NCI-H748 (cell line): ENCODE measurements at regions not wholly inside any gene's neighbourhood (a gene's known extent, or its start where the extent isn't known, plus 50 kb on each side); places are given as distances from the start of the nearest gene placed in this dataset.

Experiments used
- DNase-seq: peaks from one replicate; lab custom pipeline; 2025; ENCODE audit not compliant: unreplicated experiment; lab: John Stamatoyannopoulos, UW

DNA sequence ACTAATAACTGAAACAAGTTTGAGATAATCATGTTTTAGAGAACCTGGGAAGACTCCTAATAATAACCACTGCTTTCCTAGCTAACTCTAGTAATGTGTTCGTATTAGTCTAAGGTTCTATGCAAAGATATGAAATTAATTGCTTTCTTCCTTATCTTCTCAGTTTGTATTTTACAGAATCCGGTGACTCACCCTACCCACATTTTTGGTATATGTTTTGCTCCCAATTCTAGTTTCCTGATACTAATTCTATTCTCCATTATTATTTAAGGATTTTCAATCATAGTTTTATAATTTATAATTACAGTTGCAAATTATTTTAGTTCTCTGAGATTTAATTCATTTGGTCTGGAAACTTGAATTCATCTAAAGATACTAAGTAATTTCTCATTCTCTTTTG is 394.6 kb upstream of the SETBP1 start:
- no peak for DNase-seq

DNA sequence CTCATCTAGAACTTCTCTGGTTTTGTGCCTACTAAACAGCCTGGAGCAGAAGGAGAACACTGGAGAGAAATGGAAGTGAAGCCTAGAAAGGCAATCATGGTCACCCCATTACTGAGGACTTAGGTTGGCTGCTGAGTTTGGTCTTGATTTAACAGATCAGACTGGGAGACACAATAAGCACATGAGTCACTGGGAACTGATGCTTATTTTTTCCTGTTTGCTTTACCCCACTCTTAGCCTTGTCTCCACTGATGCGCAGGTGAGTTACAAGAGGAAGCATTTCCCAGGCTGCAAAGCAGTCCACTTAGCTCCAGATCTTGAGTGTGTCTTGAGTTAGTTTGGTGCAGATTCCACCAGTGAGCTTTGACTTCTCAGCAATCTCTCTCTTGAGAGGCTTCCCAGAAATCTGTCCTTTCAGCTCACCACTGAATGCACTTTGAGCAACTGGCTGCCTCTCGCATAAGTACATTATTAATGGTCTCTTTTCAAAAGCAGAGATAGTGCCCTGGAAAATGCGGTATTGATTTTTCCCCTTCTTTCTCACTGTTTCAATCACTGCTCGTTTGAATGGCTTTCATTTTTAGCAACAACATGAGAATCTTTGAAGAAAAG is 390.2 kb upstream of the SETBP1 start:
- no peak for DNase-seq

DNA sequence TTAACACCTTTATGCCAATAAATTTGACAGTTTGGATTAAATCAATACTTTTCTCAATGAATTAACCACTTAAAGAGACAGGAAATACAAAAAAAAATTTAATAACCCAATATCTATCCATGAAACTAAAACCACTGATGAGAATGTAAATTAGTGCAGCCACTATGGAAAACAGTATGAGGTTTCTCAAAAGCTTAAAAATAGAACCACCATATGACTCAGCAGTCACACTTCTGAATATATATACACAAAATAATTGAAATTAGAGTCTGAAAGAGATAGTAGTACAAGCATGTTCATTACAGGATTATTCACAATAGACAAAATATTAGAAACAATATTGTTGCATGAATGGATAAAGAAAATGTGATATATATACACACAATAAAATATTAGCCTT is 382.1 kb upstream of the SETBP1 start:
- DNase-seq, result no peak

- no peak for DNase-seq
Measured at GRCh38 chr18:44309185-44309584, 371.5 kb upstream of the SETBP1 start.

- DNase-seq, result no peak
Measured at GRCh38 chr18:44320619-44321460, 359.8 kb upstream of the SETBP1 start.

DNA sequence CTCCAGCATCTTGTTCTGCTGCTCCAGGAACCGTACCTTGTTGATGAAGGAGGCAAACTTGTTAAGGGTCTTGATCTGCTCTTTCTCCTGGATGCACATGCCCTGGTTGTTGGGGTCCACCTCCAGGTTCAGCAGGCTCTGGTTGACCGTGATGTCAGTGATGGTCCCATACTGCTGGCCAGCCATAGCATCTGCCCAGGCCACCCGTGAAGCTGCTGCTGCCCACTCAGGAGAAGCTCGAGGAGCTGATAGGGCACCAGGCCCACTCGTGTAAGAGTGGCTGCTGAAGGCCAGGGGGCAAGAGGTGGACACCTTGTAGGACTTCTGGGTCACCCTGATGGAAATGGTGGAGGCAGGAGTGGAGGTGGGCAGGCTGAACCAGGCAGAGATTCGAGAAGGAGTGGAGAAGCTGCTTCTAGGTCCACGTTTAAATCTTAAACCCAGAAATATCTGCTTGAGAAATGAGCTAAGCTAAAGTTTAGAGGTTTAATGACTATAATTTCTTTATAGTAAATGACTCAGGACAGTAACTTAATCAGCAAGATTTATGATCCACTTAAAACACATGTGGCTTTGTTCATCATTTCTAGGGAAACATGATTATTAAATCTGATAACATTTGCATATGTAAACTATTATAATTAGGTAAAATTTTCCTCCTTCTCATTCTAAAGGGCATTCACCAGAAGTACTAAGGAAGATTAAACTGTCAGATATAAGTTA is 358.7 kb upstream of the SETBP1 start:
- no peak for DNase-seq

- DNase-seq, result no peak
Measured at GRCh38 chr18:44323125-44323524, 357.6 kb upstream of the SETBP1 start.

DNA sequence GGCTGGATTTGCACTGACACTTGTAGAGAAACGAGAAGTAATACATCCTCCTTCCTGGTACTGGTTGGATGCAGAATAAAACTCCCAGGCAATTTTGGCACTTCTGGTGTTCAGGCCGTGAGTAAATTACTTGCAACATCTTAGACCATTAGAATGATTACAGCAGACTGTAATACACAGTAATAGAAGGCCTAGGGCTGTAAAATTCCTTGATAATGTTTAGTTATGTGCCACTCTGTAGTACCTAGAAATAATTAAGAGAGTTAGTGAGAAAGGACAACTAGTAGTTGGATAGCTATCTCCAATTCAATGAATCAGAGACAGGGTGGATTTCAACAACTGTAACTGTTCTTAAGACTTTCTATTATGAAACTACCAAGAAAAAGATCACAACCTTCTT is 356.3 kb upstream of the SETBP1 start:
- no peak for DNase-seq

DNA sequence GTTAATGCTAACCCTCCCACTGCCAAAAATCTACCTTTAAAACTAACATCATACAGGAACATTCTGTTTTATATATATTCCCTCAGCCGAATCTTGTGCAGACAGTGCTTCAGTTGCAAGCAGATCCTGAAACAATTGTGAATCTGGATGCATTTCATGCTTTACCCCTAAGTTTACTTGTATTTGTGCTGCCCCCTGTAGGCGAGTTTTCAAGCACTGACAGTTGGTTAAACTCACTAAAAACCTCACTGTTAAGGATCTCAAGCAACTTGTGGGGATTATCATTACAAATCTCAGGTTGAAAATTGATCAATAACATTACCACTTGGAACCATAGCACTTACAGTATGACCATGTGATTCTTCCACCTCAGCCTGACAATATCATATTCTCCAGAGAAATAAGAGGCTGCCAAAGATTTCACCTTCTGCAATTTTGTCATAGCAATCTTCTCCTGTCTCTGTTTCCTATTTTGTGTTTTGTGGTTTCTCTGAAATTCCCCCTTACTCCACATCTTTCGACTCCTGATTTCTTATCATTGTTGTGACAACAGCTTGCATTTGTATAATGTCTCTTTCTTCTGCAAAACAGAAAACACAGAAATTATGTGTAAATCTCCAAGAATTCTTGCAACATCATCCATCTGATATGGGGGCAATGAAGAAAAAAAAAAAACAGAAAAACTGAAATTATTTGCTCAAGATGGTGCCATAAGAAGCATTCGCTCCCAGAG is 354.6 kb upstream of the SETBP1 start:
- DNase-seq, result peak; percentile 89

DNA sequence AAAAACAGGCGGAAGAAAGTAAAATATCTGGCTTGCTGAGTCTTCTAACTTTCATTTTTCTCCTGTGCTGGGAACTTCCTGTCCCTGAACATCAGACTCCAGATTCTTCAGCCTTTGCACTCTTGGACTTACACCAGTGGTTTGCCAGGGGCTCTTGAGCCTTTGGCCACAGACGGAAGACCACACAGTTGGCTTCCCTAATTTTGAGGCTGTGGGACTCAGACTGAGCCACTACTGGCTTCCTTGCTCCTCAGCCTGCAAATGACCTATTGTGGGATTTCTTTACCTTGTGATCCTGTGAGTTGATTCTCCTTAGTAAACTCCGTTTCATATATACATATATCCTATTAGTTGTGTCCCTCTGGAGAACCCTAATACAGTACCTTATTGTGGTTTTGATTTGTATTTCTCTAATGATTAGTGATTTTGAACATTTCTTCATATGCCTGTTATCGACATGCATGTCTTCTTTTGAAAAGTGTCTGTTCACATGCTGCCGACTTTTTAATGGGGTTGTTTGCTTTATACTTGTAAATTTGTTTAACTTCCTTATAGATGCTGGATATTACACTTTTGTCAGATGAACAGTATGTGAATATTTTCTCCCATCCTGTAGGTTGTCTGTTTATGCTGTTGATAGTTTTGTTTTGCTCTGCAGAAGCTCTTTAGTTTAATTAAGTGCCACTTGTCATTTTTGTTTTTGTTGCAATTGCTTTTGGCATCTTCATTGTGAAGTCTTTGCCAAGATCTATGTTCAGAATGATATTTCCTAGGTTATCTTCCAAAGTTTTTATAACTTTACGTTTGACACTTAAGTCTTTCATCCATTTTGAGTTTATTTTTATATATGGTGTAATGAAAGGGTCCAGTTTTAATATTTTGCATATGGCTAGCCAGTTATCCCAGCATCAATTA is 348.8 kb upstream of the SETBP1 start:
- no peak for DNase-seq

DNA sequence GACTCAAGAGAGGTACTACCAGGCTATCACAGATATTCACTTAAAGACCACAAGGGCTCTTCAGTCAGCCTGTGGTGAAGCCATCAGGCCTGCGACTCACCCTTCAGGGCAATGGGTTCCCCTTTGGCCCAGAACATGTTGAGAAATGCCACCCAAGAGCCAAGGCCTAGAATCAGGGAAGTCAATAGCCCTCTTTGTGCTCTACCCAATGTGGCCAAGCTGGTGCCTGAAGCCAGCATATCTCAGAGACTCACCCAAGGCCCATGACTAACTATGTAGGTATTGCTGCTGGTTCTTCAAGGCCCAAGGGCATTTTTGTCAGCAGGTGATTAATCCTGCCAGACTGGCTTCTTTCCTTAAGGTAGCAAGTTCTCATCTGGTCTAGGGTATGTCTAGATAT is 338.9 kb upstream of the SETBP1 start:
- no peak for DNase-seq

- DNase-seq, result no peak
Measured at GRCh38 chr18:44342162-44342561, 338.5 kb upstream of the SETBP1 start.

DNA sequence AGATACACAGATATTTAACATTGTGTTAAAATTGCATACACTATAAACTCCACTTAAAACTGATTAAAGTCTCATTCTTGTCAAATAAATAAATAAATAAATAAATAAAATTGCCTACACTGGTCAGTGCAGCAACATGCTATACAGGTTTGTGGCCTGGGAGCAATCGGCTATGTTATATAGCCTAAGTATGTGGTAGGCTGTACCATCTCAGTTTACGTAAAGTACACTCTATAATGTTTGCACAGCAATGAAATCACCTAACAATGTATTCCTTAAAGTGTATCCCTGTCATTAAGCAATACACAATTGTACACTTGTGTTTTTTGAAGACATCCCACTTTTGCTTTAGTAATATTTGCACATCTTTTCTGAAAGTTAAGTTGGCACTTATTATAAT is 337.7 kb upstream of the SETBP1 start:
- DNase-seq, result peak; percentile 61

GRCh38 chr18:44343570-44343969 is 337.1 kb upstream of the SETBP1 start:
- DNase-seq, result no peak

- peak; percentile 47 for DNase-seq
Measured at GRCh38 chr18:44356566-44357157, 324.0 kb upstream of the SETBP1 start.

- DNase-seq, result peak; percentile 95
Measured at GRCh38 chr18:44358402-44358801, 322.3 kb upstream of the SETBP1 start.

- DNase-seq, result peak; percentile 10
Measured at GRCh38 chr18:44359741-44360140, 320.9 kb upstream of the SETBP1 start.

DNA sequence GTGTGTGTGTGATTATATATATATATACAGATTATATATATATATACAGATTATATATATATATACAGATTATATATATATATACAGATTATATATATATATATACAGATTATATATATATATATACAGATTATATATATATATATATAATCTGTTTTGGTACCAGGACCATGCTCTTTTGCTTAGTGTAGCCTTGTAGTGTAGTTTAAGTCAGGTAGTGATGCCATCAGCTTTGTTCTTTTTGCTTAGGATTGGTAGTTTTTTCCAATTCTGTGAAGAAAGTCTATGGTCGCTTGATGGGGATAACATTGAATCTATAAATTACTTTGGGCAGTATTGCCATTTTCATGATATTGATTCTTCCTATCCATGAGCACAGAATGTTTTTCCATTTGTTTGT is 318.5 kb upstream of the SETBP1 start:
- DNase-seq, result peak; percentile 8

- DNase-seq, result no peak
Measured at GRCh38 chr18:44370861-44371260, 309.8 kb upstream of the SETBP1 start.

DNA sequence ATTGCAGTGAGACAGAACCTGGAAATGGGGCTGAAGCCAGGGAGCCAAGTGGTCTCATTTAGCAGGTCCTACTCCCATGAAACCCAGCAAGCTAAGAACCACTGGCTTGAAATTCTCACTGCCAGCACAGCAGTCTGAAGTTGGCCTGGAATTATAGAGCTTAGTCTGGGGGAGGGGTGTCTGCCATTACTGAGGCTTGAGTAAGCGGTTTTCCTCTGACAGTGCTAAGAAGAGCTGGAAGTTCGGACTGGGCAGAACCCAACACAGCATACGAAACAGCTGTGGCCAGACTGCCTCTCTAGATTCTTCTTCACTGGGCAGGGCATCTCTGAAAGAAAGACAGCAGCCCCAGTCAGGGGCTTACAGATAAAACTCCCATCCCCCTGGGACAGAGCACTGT is 305.7 kb upstream of the SETBP1 start:
- no peak for DNase-seq
